ES-I3 (cell line): ENCODE measurements at regions not wholly inside any gene's neighbourhood (a gene's known extent, or its start where the extent isn't known, plus 50 kb on each side); places are given as distances from the start of the nearest gene placed in this dataset.

Experiments
- H3K36me3 ChIP-seq: 2 replicates; pipeline ENCODE4 v1.6.1; 2013; ENCODE audit warnings: mild to moderate bottlenecking, low read length, control low read depth, moderate library complexity; ENCODE audit not compliant: insufficient read depth
- H3K4me1 ChIP-seq: 2 replicates; pipeline ENCODE4 v1.6.1; 2013; ENCODE audit warnings: mild to moderate bottlenecking, control low read depth, low read length; ENCODE audit not compliant: insufficient read depth
- H3K9ac ChIP-seq: 2 replicates; pipeline ENCODE4 v1.6.1; 2013; ENCODE audit warnings: low read depth, mild to moderate bottlenecking, low read length, moderate library complexity
- H3K9me3 ChIP-seq: 2 replicates; pipeline ENCODE4 v1.6.1; 2013; ENCODE audit warnings: mild to moderate bottlenecking, low read length, moderate library complexity; ENCODE audit not compliant: control insufficient read depth, insufficient read depth

DNA sequence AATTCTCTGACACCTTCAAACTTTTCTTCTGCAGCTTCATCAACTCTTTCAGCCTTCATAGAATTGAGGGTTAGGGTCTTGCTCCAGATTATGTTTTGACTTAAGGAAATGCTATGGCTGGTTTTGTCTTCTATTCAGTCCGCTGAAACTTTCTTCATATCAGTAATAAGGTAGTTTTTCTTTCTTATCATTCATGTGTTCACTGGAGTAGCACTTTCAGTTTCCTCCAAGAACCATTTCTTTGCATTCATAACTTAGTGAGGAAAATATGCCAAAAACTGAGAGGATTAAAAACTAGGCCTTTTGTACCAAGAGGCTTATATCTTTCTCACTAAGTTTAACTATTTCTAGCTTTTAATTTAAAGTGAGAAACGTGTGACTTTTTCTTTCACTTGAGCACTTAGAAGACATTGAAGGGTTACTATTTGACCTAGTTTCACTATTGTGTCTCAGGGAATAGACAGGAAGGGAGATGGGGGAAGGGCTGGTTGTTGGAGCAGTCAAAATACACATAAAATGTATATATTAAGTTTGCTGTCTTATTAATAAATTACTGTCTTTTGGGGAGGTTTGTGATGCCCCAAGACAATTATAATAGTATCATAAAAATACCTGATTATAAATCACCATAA is 1110.1 kb downstream of the TBL1XR1 start:
- H3K9ac ChIP-seq, result no peak overlapping the region
- H3K9me3 ChIP-seq, result no peaks in the 10 kb centered on the region
- no peaks in the 10 kb centered on the region; the same call in 1 of the 2 replicates for H3K4me1 ChIP-seq
- no peaks in the 10 kb centered on the region for H3K36me3 ChIP-seq

DNA sequence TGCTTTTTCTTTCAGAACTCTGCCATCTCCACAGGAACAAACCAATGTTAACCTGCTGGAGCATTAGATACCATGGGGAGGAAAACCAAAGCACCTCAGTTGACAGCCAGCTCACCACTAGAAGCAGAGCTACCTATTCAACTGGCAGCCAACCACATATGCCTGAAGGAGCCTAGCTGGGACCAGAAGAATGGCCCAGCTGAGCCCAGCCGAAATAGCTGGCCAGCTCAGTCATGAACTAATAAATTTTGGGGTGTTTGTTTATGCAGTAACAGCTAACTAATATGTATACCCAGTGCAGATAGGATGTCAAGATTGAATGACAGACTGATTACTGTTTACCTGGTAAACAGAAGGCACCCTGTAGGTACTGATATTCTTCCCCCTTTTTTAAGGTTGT is 1117.5 kb downstream of the TBL1XR1 start:
- no peaks in the 10 kb centered on the region for H3K4me1 ChIP-seq
- H3K9me3 ChIP-seq, result no peaks in the 10 kb centered on the region
- H3K9ac ChIP-seq, result no peak overlapping the region
- no peaks in the 10 kb centered on the region for H3K36me3 ChIP-seq

DNA sequence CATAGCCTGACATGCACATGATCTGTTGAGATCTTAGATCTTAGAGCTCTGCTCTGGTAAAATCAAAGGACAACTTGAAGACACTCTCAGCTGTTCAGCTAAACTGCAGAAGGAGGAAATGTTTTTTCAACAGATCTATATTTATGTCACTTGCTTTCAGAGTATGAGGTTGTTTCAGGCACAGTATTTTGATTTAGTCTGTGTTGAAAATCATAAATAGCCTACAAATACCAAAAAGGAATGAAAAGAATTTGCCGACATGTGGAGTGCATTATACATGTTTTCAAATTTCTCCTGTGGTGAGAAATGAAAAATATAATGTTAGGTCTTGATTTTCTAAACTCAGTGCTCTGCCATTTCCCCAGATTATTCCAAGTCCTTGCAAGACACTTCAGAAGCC is 1118.4 kb downstream of the TBL1XR1 start:
- H3K4me1 ChIP-seq, result no peaks in the 10 kb centered on the region
- H3K9ac ChIP-seq, result no peak overlapping the region
- H3K9me3 ChIP-seq, result no peaks in the 10 kb centered on the region
- no peaks in the 10 kb centered on the region for H3K36me3 ChIP-seq

DNA sequence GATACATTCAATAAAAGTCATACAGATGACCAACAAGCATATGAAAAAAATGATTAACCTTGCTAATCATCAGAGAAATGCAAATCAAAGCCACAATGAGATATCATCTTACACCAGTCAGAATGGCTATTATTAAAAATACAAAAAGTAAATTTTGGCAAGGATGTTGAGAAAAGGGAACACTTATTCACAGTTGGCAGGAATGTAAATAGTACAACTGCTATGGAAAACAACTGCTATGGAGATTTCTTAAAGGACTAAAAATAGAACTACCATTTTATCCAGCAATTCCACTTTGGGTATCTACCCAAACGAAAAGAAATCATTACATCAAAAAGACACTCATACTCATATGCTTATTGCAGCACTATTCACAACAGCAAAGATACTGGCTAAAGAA is 1121.8 kb downstream of the TBL1XR1 start:
- Histone ChIP-seq H3K9ac (no peak overlapping the region), H3K36me3 (no peaks in the 10 kb centered on the region), H3K9me3 (no peaks in the 10 kb centered on the region), H3K4me1 (no peaks in the 10 kb centered on the region)

DNA sequence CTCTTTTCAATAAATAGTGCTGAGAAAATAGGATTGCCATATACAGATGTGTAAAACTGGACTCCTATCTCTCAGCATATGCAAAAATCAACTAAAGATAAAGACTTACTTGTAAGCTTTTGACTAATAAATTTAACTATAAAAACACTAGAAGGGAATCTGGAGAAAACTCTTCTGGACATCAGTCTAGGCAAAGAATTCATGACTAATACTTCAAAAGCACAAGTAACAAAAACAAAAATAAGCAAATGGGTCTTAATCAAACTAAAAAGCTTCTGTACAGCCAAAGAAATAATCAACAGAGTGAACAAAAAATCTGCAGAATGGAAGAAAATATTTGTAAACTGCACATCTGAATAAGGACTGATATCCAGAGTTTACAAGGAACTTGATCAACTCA is 1122.2 kb downstream of the TBL1XR1 start:
- no peaks in the 10 kb centered on the region for H3K4me1 ChIP-seq
- no peaks in the 10 kb centered on the region for H3K36me3 ChIP-seq
- H3K9me3 ChIP-seq, result no peaks in the 10 kb centered on the region
- H3K9ac ChIP-seq, result no peak overlapping the region

DNA sequence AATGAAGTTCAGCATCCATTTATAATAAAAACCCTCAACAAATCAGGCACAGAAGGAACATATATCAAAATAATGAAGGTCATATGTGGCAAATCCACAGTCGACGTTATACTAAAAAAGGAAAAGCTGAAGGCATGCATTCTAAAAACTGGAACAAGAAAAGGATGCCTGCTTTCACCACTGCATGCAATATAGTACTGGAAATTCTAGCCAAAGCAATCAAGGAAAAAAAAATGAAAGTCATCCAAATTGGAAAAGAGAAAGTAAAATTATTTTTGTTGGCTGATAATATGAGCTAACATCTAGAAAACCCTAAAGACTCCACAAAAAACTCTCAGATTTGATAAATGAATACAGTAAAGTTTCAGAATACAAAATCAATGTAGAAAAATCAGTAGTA is 1123.2 kb downstream of the TBL1XR1 start:
- Histone ChIP-seq H3K9me3 (no peaks in the 10 kb centered on the region), H3K9ac (no peak overlapping the region), H3K36me3 (no peaks in the 10 kb centered on the region), H3K4me1 (no peaks in the 10 kb centered on the region)

DNA sequence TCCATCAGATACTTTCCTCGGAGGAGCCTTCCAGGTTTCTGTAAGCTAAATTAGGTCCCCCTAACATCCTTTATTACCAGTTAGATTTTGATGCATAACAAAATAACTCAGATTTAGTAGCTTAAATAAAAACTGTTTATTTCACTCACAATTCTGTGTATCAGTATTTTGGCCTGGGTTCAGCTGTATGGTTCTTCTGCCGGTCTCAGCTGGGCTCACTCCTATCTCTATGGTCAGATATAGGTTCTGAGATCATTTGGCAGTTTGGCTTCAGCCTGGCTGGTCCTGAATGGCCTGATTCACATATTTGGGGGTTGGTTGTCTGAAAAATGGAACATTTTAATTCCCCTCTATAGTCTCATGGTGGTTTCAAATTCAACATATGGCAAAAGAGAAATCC is 1125.3 kb downstream of the TBL1XR1 start:
- Histone ChIP-seq H3K9me3 (no peaks in the 10 kb centered on the region), H3K4me1 (no peaks in the 10 kb centered on the region), H3K9ac (no peak overlapping the region), H3K36me3 (no peaks in the 10 kb centered on the region)

DNA sequence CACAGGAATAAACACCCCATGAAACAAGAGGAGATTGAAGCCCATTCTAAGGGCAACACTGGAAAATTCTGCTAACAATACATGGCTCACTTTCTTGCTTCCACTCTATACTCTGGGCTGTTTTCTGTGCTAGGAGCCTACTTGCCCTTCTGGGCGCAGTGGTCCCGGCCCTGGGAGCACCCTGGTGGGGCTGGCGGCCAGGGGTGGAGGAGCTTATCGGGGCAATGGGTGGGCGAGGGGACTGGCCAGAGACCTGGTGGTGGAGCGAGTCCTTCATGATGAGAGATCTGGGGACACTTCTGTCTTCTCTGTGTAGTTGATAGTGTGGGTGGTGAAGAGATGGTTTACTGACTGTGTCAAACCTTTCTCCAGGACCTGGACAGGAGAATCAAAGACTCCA is 1128.5 kb downstream of the TBL1XR1 start:
- Histone ChIP-seq H3K36me3 (no peaks in the 10 kb centered on the region), H3K4me1 (no peaks in the 10 kb centered on the region), H3K9me3 (no peaks in the 10 kb centered on the region), H3K9ac (no peak overlapping the region)

DNA sequence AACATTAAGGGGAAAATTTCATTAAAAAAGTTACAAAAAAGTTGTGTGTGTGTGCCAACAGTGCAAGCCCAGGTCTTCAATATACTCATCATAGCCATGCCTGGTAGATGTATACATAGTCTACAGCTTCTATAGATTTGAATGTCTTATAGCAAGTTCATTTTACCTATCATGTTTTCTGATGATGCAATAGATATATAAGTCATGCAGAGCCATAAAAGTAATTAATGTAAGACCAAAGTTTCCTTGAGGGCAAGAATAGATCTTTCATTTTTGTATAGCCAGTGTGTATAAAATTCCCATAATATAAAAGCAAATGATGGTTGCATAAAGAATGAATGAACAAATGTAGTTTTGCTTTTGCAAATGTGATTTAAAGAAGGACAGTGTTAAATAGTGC is 1138.4 kb downstream of the TBL1XR1 start:
- Histone ChIP-seq H3K36me3 (no peaks in the 10 kb centered on the region; the same call in 1 of the 2 replicates), H3K4me1 (no peaks in the 10 kb centered on the region), H3K9ac (no peak overlapping the region), H3K9me3 (peaks cover 4% of the 10 kb centered on the region; the same call in 1 of the 2 replicates)

DNA sequence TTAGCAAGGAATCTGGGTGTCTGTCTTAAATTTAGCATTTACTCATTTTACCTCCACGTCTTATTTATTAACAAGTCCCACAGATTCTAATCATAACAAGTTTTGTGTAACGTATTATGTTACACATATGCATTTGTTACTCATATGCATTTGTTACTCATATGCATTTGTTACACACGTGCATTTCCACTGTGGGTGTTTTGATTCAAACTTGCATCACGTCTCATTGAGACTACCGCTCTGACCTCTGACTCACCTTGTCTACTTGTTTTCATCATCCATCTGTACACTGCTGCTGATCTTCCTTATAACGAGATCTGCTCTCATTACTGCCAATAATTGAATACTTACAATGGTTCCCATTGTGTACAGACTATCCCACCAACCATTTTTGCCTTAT is 1141.4 kb downstream of the TBL1XR1 start:
- H3K4me1 ChIP-seq, result no peaks in the 10 kb centered on the region
- H3K9ac ChIP-seq, result no peak overlapping the region
- H3K36me3 ChIP-seq, result no peaks in the 10 kb centered on the region; the same call in 1 of the 2 replicates
- peaks cover 2% of the 10 kb centered on the region; the same call in 1 of the 2 replicates for H3K9me3 ChIP-seq

DNA sequence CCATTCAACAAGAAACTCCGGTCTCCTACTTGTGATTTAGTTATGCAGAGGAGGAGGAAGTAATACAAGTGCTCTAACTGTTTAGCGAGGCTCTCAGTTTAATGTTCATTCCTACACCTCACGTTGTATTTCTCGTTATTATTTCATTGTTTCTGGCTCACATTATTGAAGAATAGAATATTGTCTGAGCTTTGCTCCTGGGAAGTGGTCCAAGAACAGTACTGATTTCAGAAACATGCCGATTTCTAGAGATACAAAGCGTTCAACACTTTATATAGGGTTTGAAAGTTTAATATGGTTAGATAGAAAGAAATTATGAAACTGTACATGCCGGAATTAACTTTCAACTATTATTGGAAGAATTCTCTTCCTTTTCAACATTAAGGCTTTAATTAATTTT is 1145.5 kb downstream of the TBL1XR1 start:
- Histone ChIP-seq H3K9me3 (no peaks in the 10 kb centered on the region), H3K36me3 (no peaks in the 10 kb centered on the region), H3K4me1 (no peaks in the 10 kb centered on the region), H3K9ac (no peak overlapping the region)

DNA sequence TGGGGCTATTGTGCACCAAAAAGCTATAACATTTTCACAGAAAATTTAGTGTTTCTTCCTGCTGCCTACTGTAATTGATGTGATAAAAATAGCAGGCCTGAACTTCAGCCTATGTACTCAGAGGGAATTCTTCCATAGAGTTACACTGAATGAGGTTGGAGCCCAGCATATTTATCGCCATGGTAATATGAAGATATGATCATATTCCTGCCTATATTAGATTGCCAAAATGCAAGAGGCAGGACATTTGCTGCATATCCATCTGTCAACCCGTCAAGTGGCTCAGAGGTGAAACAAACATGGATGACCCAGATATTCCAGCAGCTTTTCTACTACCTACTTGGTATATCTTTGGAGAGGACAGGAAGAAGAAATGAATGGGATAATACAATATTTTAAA is 1150.6 kb downstream of the TBL1XR1 start:
- no peaks in the 10 kb centered on the region for H3K9me3 ChIP-seq
- no peak overlapping the region for H3K9ac ChIP-seq
- no peaks in the 10 kb centered on the region for H3K36me3 ChIP-seq

DNA sequence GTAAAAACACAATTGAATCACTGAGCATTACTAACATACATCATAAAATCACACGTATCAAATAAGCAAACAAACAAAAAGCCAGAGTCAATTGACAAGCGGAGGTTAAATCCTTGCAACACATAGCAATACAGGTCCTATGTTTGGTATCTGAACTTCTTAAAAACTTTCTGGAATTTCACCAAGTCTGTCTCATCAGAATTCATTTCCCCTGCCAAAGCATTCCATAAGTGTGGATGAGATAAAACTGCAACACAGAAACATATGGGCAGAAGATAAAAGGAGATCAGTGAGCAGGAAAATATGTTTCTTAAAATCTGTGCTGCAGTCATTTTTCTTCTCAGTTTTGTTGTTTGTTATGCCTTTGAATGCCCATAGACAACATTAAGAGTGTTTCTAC is 1155.5 kb downstream of the TBL1XR1 start:
- no peaks in the 10 kb centered on the region for H3K36me3 ChIP-seq
- H3K4me1 ChIP-seq, result no peaks in the 10 kb centered on the region
- 0 out of 2 replicates have a peak, but pooled peaks cover 2% of the 10 kb centered on the region for H3K9me3 ChIP-seq
- H3K9ac ChIP-seq, result no peak overlapping the region

More for the DNA sequence above, 1150.6 kb downstream of the TBL1XR1 start:
- no peaks in the 10 kb centered on the region for H3K4me1 ChIP-seq

DNA sequence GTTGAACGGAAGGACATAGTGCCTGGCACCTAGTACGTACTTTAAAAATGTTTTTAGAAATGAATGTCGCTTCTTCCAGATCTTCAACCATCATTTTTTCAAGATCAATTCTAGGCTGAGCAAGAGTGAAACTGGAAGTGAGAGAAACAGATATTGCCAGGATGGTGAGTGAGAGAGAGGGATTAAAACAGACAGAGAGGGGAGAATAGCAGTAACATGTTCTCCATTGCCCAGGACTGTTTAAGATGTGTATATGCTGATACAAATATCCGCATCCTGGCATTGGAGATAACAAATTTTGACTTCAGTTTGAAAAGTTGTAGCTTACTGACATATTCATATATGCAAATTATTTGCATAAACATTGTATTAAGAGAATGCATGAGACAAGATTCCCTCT is 1156.1 kb downstream of the TBL1XR1 start:
- 0 out of 2 replicates have a peak, but pooled peaks cover 2% of the 10 kb centered on the region for H3K9me3 ChIP-seq
- no peaks in the 10 kb centered on the region for H3K36me3 ChIP-seq
- no peaks in the 10 kb centered on the region for H3K4me1 ChIP-seq
- H3K9ac ChIP-seq, result no peak overlapping the region

DNA sequence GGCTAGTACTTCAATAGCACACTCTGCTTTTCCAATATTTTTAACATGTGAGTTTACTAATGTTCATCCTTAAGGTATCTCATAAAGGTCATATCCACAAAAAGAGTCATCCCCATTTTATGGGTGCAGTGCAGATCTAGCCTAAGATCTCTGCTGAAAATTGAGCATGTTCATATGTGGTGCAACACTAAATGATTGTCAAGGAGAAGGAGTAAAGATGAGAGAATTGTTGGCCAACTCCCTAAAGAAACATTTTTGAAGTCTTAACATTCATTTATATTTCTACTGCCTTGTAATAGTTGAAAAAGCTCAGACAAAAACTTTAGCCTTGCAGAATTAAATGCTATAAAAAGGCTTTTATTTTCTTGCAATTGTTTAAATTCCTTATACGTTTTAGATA is 1159.6 kb downstream of the TBL1XR1 start:
- Histone ChIP-seq H3K4me1 (no peaks in the 10 kb centered on the region), H3K9me3 (0 out of 2 replicates have a peak, but pooled peaks cover 2% of the 10 kb centered on the region), H3K9ac (no peak overlapping the region), H3K36me3 (no peaks in the 10 kb centered on the region)
